ENCODE measurements at regions not wholly inside any gene's neighbourhood (a gene's known extent, or its start where the extent isn't known, plus 50 kb on each side); places are given as distances from the start of the nearest gene placed in this dataset.
"Not testable (repeated sequence)": the region's sequence is repeated elsewhere in the genome, so short reads cannot be mapped to it uniquely, and the experiment has no call there.

DNA sequence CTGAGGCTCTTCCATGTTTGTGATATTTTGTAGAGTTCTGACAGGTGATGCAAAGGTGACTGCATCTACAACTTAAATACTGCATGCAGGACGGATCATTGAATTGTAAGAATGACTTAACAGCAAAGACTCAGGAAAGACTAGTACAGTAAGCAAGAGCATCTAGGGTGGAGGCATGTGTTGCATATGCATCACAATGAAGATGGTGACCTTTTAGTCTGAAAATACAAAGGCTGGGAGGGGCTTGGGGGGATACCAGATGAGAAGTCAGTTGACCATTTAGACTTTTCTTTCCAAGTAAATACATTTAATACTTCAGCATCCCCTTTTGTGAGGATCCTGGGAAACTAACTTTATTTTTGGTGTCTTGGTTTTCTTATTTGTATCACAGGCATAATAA is 145.5 kb downstream of the NUF2 start:
- Histone ChIP-seq H3K27ac (ENCODE audit: low read depth in 1 of 2, low read length in 1 of 2) (no peak overlapping the region), H3K4me1 (ENCODE audit: control insufficient read depth in 2 of 2, insufficient read depth in 2 of 2, low read length in 2 of 2) (no peaks in the 10 kb centered on the region), H3K36me3 (ENCODE audit: control insufficient read depth in 2 of 2, insufficient read depth in 2 of 2, low read length in 1 of 2) (no peaks in the 10 kb centered on the region)

DNA sequence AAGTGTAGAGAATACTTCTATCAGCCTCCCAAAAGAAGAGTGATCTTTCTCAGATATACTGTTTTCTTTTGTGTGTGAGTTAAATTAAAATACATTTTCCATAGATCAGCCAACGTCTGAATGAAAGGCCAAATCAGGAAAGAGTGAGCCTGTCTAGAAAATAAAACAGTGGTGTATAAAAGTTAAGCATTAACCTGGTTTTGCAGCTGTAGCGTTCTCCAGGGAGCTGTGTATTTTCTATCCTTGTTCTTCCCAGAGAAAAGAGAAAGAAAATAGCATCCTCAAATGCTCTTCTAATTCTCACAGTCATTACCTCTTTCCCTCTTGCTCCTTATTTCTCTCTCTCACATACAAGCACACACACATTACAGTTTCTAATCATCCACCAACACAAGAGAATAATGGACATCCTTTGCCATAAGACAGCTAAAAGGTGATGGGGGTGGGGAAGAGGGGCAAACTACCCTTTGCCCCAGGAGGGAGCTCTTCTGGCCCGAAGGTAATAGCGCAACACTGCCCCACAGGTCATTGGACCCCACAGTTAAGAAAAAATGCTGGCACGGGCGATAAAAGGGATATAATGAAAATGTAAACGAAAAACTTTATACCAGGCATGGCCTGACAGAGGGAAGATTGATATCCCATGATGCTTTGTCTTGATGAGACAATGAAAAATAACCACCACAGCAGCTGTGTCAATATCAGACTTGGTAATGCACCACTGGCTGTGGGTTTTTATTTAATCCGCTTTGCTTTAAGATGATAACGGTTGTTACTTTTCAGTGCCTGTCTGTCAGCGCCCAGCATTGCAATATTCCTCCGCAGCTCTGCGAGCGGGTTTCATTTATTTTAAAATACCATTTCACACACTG is 150.3 kb downstream of the NUF2 start:
- no peak for DNase-seq (ENCODE audit: low read depth in 6 of 9, low spot score in 9 of 9)
- no peak overlapping the region for H3K27ac ChIP-seq (ENCODE audit: low read depth in 1 of 2, low read length in 1 of 2)
- WGBS: 89% methylated on average over 13 of the region's 13 CpGs
- H3K36me3 ChIP-seq (ENCODE audit: control insufficient read depth in 2 of 2, insufficient read depth in 2 of 2, low read length in 1 of 2): no peaks in the 10 kb centered on the region
- H3K27me3 ChIP-seq (ENCODE audit: control insufficient read depth in 2 of 2, insufficient read depth in 1 of 2, low read length in 1 of 2): no peaks in the 10 kb centered on the region
- H3K9me3 ChIP-seq (ENCODE audit: control insufficient read depth in 2 of 2, insufficient read depth in 1 of 2, low read length in 1 of 2): no peaks in the 10 kb centered on the region
- H3K4me3 ChIP-seq (ENCODE audit: low read length in 2 of 2): no peak overlapping the region
- H3K4me1 ChIP-seq (ENCODE audit: control insufficient read depth in 2 of 2, insufficient read depth in 2 of 2, low read length in 2 of 2): no peaks in the 10 kb centered on the region

More for the DNA sequence above, 145.5 kb downstream of the NUF2 start:
- Histone ChIP-seq H3K4me3 (ENCODE audit: low read length in 2 of 2) (no peak overlapping the region), H3K27me3 (ENCODE audit: control insufficient read depth in 2 of 2, insufficient read depth in 1 of 2, low read length in 1 of 2) (no peaks in the 10 kb centered on the region), H3K9me3 (ENCODE audit: control insufficient read depth in 2 of 2, insufficient read depth in 1 of 2, low read length in 1 of 2) (no peaks in the 10 kb centered on the region)
- no peak for DNase-seq (ENCODE audit: low read depth in 6 of 9, low spot score in 9 of 9)
- 26% methylated on average over 1 of the region's 1 CpG for WGBS

DNA sequence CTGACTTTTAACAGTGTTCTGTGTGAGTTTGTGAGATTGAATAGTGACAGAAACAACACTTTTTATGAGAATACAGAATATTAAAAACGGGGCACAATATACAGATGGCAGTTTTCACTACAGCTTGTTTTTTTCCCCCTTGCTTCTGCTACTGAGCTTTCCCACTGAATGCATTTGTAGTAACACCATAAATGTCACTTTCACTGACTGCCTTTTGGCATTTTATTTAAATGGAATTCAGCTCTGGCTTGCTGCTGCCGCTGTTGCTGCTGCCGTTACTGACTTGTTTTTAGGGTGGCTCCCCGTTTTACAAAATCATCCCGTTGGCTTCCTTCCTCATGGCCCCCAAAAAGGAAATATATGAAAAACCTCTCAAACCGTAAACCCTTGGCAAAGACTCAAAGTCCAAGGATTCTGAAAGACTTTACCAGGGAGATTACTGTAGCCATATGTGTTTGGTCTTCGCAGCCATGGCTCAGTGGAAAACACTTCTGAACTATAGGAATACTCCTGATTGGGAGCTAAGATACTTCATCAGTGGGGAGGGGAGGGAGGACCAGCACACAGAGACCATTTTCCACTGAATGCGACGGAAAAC is 151.0 kb downstream of the NUF2 start:
- WGBS: 87% methylated on average over 9 of the region's 9 CpGs
- no peak overlapping the region for H3K27ac ChIP-seq (ENCODE audit: low read depth in 1 of 2, low read length in 1 of 2)
- DNase-seq (ENCODE audit: low read depth in 6 of 9, low spot score in 9 of 9): no peak
- H3K4me1 ChIP-seq (ENCODE audit: control insufficient read depth in 2 of 2, insufficient read depth in 2 of 2, low read length in 2 of 2): no peaks in the 10 kb centered on the region
- no peaks in the 10 kb centered on the region for H3K36me3 ChIP-seq (ENCODE audit: control insufficient read depth in 2 of 2, insufficient read depth in 2 of 2, low read length in 1 of 2)
- H3K4me3 ChIP-seq (ENCODE audit: low read length in 2 of 2): no peak overlapping the region
- H3K9me3 ChIP-seq (ENCODE audit: control insufficient read depth in 2 of 2, insufficient read depth in 1 of 2, low read length in 1 of 2): no peaks in the 10 kb centered on the region
- no peaks in the 10 kb centered on the region for H3K27me3 ChIP-seq (ENCODE audit: control insufficient read depth in 2 of 2, insufficient read depth in 1 of 2, low read length in 1 of 2)

DNA sequence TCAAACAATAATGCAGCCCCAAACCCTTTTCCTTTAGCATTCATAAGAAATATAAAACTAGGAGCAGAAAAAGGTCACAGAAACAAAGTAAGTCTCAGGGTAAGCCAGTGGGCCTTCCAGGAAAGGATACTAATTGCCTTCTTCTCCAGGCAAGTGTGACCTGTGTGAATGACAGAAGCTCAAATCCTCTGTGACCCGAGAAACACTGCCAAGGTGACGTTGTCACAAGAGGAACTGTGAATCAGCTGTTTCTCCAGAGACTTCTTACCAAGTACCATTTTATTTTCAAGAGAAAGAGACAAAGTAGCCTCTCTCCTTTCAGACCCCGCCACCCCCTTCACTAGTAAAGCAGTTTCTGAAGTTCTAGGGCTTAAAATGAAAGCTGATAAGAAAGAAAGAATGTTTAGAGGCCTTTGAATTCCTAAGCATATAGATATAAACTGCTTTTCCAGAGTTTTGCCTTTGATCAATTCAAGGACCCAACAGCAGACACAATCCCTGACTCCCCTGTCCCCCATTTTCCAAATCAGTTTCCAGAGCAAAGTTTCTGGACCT is 155.6 kb downstream of the NUF2 start:
- H3K36me3 ChIP-seq (ENCODE audit: control insufficient read depth in 2 of 2, insufficient read depth in 2 of 2, low read length in 1 of 2): no peaks in the 10 kb centered on the region
- H3K4me1 ChIP-seq (ENCODE audit: control insufficient read depth in 2 of 2, insufficient read depth in 2 of 2, low read length in 2 of 2): no peaks in the 10 kb centered on the region
- H3K27ac ChIP-seq (ENCODE audit: low read depth in 1 of 2, low read length in 1 of 2): no peak overlapping the region
- DNase-seq (ENCODE audit: low read depth in 6 of 9, low spot score in 9 of 9): no peak
- no peaks in the 10 kb centered on the region for H3K27me3 ChIP-seq (ENCODE audit: control insufficient read depth in 2 of 2, insufficient read depth in 1 of 2, low read length in 1 of 2)
- 66% methylated on average over 3 of the region's 3 CpGs for WGBS
- H3K4me3 ChIP-seq (ENCODE audit: low read length in 2 of 2): no peak overlapping the region
- peaks cover 0 to 10% of the 10 kb centered on the region in 2 donors for H3K9me3 ChIP-seq (ENCODE audit: control insufficient read depth in 2 of 2, insufficient read depth in 1 of 2, low read length in 1 of 2)

DNA sequence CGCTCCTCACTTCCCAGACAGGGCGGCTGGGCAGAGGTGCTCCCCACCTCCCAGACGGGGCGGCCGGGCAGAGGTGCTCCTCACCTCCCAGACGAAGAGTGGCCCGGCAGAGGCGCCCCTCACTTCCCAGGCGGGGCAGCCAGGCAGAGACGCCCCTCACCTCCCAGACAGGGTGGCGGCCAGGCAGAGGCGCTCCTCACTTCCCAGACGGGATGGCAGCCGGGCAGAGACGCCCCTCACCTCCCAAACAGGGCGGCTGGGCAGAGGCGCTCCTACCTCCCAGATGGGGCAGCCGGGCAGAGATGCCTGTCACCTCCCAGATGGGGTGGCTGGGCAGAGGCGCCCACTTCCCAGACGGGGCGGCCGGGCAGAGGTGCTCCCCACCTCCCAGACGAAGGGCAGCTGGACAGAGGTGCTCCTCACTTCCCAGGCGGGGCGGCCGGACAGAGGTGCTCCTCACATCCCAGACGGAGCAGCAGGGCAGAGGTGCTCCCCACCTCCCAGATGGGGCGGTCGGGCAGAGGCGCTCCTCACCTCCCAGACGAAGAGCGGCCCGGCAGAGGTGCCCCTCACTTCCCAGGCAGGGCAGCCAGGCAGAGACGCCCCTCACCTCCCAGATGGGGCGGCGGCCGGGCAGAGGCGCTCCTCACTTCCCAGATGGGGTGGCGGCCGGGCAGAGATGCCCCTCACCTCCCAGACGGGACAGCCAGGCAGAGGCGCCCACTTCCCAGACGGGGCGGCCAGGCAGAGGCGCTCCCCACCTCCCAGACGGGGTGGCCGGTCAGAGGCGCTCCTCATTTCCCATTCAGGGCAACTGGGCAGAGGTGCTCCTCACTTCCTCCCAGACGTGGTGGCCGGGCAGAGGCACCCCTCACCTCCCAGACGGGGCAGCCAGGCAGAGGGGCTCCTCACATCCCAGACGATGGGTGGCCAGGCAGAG is 176.9 kb downstream of the NUF2 start:
- H3K4me1 ChIP-seq (ENCODE audit: control insufficient read depth in 2 of 2, insufficient read depth in 2 of 2, low read length in 2 of 2); DNase-seq (ENCODE audit: low read depth in 6 of 9, low spot score in 9 of 9); H3K9me3 ChIP-seq (ENCODE audit: control insufficient read depth in 2 of 2, insufficient read depth in 1 of 2, low read length in 1 of 2); H3K27me3 ChIP-seq (ENCODE audit: control insufficient read depth in 2 of 2, insufficient read depth in 1 of 2, low read length in 1 of 2); H3K4me3 ChIP-seq (ENCODE audit: low read length in 2 of 2); H3K36me3 ChIP-seq (ENCODE audit: control insufficient read depth in 2 of 2, insufficient read depth in 2 of 2, low read length in 1 of 2); H3K27ac ChIP-seq (ENCODE audit: low read depth in 1 of 2, low read length in 1 of 2): not testable (repeated sequence)
- WGBS: 93% methylated on average over 52 of the region's 52 CpGs

DNA sequence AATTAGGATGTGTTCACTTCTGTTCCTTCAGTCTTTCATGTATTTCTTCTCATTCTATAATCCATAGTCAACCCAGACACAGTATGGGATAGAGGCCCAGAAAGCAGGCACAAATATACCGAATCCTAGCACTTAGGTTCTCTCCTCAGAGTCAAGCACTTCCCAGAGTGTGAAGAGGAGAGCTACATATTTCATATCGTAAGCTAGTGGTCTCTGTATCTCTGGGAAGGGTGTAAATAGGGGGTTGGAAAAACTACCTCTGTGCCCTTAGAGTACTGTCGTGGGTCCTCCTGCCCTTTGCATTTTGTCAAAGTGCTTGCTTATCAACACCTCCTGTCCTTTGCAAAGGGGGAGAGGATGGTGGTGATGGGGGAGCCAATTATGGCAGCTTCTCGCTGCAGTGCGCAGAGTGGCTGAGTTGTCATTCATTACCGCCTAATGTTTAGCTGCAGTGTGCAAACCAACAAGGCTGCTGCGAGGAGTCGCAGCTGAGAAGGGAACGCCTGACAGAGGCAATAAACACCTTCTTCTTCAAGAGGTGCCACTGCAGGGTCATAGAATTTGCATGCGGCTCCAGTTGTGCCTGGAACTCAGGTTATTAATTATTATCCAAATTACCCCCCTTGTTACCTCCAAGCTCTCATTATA is 182.7 kb downstream of the NUF2 start:
- H3K27ac ChIP-seq (ENCODE audit: low read depth in 1 of 2, low read length in 1 of 2): no peak overlapping the region
- H3K4me3 ChIP-seq (ENCODE audit: low read length in 2 of 2): no peak overlapping the region
- H3K4me1 ChIP-seq (ENCODE audit: control insufficient read depth in 2 of 2, insufficient read depth in 2 of 2, low read length in 2 of 2): no peaks in the 10 kb centered on the region
- H3K9me3 ChIP-seq (ENCODE audit: control insufficient read depth in 2 of 2, insufficient read depth in 1 of 2, low read length in 1 of 2): peaks cover 0 to 1% of the 10 kb centered on the region in 2 donors
- no peaks in the 10 kb centered on the region for H3K27me3 ChIP-seq (ENCODE audit: control insufficient read depth in 2 of 2, insufficient read depth in 1 of 2, low read length in 1 of 2)
- H3K36me3 ChIP-seq (ENCODE audit: control insufficient read depth in 2 of 2, insufficient read depth in 2 of 2, low read length in 1 of 2): no peaks in the 10 kb centered on the region
- 94% methylated on average over 10 of the region's 10 CpGs for WGBS
- DNase-seq (ENCODE audit: low read depth in 6 of 9, low spot score in 9 of 9): no peak

DNA sequence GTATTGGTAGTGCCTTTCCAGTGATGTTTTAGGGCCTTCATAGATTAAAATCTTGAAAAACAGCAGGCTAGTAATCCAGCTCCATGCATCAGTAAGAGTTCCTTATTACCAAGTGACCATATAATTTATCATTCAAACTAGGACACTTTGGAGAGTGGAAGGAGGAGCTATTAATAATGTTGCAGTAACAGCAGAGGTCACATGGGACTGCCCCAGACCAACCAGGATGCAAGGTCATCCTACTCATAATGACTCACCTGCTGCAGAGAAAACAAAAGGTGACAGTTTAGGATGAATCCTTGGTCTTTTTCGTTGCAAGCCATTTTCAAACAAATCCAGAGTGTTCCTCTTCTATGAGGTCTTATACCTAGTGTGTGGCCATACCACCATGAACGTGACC is 187.4 kb downstream of the NUF2 start:
- no peaks in the 10 kb centered on the region for H3K36me3 ChIP-seq (ENCODE audit: control insufficient read depth in 2 of 2, insufficient read depth in 2 of 2, low read length in 1 of 2)
- no peak overlapping the region for H3K4me3 ChIP-seq (ENCODE audit: low read length in 2 of 2)
- no peaks in the 10 kb centered on the region for H3K4me1 ChIP-seq (ENCODE audit: control insufficient read depth in 2 of 2, insufficient read depth in 2 of 2, low read length in 2 of 2)
- H3K27ac ChIP-seq (ENCODE audit: low read depth in 1 of 2, low read length in 1 of 2): no peak overlapping the region
- WGBS: 75% methylated on average over 2 of the region's 2 CpGs
- H3K27me3 ChIP-seq (ENCODE audit: control insufficient read depth in 2 of 2, insufficient read depth in 1 of 2, low read length in 1 of 2): no peaks in the 10 kb centered on the region
- H3K9me3 ChIP-seq (ENCODE audit: control insufficient read depth in 2 of 2, insufficient read depth in 1 of 2, low read length in 1 of 2): no peaks in the 10 kb centered on the region
- no peak for DNase-seq (ENCODE audit: low read depth in 6 of 9, low spot score in 9 of 9)

DNA sequence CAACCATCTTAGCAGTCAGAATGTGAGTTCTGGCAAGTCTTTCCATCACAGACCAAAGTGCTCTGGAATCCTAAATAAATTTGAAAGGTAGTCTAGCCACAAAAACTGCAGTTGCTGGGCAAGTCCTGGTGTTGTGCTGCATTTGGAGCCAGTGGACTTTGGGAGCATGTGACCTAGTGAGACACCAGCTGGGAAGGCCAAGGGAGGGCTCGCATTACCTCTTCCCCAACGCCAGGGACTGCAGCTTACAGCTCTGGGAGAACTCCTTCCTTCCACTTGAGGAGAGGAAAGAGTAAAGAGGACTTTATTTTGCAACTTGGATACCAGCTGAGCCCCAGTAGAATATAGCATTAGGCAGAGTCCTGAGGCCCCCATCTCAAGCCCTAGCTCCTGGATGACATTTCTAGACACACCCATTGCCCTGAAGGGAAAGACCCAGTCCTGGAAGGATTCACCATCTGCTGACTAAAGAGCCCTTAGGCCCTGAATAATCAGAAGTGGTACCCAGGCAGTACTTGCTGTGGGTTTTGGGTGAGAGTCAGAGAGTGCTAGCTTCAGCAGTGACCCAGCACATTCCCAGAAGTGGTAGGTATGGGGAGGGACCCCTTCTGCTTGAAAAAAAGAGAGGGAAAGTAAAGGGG is 190.7 kb downstream of the NUF2 start:
- no peaks in the 10 kb centered on the region for H3K27me3 ChIP-seq (ENCODE audit: control insufficient read depth in 2 of 2, insufficient read depth in 1 of 2, low read length in 1 of 2)
- WGBS: 86% methylated on average over 2 of the region's 2 CpGs
- H3K4me1 ChIP-seq (ENCODE audit: control insufficient read depth in 2 of 2, insufficient read depth in 2 of 2, low read length in 2 of 2): no peaks in the 10 kb centered on the region
- no peaks in the 10 kb centered on the region for H3K9me3 ChIP-seq (ENCODE audit: control insufficient read depth in 2 of 2, insufficient read depth in 1 of 2, low read length in 1 of 2)
- H3K4me3 ChIP-seq (ENCODE audit: low read length in 2 of 2): no peak overlapping the region
- no peak for DNase-seq (ENCODE audit: low read depth in 6 of 9, low spot score in 9 of 9)
- no peaks in the 10 kb centered on the region for H3K36me3 ChIP-seq (ENCODE audit: control insufficient read depth in 2 of 2, insufficient read depth in 2 of 2, low read length in 1 of 2)
- no peak overlapping the region for H3K27ac ChIP-seq (ENCODE audit: low read depth in 1 of 2, low read length in 1 of 2)

All from thymus (tissue), 11 donors.